DMS79 (cell line): ENCODE measurements at regions not wholly inside any gene's neighbourhood (a gene's known extent, or its start where the extent isn't known, plus 50 kb on each side); places are given as distances from the start of the nearest gene placed in this dataset.

Experiments used
- DNase-seq: peaks from one replicate; lab custom pipeline; 2025; lab: John Stamatoyannopoulos, UW

DNA sequence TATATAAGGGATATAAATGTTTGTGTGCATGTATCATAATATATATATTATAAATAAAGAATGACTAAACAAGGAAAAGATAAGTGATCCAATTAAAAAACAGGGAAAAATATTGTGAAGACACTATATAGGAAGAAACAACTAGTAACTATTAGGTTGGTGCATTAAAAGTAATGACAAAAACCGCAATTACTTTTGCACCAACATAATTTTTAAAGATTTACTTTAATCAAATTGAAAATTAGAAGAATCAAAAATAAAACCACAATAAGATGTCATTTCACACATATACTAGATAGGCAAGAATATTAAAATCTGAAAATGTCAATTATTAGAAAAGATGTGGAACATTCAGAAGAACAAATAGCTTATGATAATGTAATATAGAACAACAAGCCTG lies 595.9 kb downstream of the KCNJ3 start:
- DNase-seq = no peak

DNA sequence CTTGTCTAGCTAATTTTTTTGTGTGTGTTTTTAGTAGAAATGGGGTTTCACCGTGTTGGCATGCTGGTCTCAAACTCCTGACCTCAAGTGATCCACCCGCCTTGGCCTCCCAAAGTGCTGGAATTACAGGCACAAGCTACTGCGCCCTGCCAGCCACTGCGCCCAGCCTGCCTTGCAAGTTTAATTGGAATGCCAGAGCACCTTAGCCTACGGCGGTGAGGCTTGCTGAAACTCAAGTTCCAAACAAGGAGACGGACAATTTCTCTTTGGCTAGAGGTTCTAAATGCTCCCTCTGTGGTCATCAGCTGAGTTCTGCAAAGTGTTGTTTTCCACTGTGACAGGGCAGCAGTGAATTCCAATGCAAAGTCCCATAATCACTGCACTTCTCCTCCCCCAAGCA lies 583.4 kb downstream of the KCNJ3 start:
- no peak for DNase-seq

GRCh38 chr2:155273323-155273722 lies 574.8 kb downstream of the KCNJ3 start:
- DNase-seq = no peak

GRCh38 chr2:155266583-155266982 lies 568.1 kb downstream of the KCNJ3 start:
- DNase-seq = no peak

GRCh38 chr2:155266109-155266508 lies 567.6 kb downstream of the KCNJ3 start:
- no peak for DNase-seq

DNA sequence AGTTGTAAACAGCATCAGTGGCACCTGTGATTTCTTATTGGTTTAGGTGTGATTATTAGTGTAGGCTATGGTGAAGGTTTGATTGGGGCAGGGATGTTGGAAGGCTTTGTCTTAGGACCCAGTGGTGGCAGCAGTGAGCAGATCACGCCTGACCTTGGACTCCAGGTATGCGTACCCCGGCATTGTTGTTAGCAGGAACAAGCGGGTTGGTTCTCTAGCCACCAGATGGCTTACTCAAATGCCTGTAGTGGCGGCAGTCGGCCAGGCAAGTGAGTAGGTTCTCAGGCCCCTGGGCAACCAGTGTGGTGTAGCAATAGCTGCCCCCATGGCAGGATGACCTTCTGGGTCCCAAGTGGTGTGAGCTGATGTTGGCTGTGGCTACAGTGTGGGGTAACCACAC lies 558.3 kb downstream of the KCNJ3 start:
- DNase-seq = no peak

DNA sequence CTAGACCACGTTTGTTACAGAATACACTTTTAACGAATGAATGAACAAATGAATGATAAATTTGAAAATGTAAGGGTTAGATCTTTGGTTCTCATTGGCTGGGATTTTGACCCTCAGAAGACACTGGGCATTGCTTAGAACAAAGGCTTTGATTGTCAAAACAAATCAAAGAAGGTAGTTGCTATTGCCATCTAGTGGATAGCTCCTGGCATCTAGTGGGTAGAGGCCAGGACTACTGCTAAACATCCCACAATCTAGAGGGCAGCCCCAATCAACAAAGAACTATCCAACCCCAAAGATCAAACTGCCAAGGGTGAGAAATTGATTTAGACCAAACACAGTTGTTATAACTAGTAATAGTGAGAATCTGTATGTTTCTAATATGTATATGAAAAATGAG lies 552.3 kb downstream of the KCNJ3 start:
- DNase-seq = no peak

- no peak for DNase-seq
Measured at GRCh38 chr2:155240176-155240575, 541.7 kb downstream of the KCNJ3 start.

GRCh38 chr2:155235710-155236109 lies 537.2 kb downstream of the KCNJ3 start:
- DNase-seq = no peak

DNA sequence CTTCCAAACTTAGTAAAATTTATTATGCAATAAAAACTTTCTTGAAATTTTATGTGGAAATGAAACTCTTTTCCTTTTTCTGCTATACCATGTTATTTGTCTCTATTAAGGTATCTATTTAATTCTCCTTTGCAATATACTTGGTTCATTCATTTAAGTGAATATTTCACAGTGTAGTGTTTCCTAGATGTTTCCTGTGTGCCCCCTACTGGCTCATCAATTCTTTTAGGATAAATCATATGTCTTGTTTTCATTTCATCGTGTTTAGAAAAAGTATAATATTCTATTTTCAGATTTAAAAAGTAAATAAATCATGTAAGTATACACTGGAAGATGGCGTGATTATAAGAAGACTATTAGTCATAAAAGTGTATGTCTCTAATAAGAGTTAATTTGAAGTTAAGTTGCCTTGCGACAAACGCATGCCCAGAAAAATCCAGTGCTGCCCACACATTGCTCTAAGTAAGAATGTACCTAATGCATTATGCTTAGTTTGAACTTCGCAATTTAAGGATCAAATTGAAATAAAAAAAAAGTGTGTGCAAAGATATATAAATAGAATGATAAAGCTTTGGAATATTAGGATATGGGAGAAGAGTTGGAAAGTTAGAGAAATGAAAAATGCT lies 525.4 kb downstream of the KCNJ3 start:
- DNase-seq = no peak

- no peak for DNase-seq
Measured at GRCh38 chr2:155218945-155219344, 520.5 kb downstream of the KCNJ3 start.

- no peak for DNase-seq
Measured at GRCh38 chr2:155218292-155218924, 519.9 kb downstream of the KCNJ3 start.

DNA sequence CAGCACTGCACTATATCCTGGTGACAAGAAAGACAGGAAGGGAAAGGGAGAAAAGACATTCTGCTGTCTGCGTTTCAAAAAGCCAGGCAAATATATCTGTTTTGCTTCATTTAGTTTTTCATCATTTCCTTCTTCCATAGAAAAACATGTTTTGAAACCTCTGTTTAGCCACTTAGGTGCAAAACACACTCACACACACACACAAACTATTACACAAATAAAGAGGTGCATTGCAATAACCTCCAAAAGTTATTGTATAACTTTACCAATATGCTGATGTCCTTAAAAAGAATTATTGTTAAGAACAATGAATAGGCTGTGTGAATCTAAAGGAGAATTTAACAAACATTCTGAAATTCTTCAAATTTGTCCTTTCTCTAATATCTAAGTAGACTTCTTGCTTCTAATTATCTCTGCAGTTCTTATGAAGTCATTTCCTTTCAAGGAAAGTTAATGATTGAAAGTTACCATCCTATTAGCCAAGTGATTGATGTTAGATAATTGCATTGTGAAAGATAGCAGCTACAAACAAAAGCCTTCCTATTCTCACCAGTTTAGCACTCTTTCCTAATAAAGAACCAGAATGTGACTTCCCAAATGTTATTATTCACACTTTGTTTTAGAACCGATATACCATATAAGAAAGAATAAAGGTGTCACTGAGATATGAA lies 516.7 kb downstream of the KCNJ3 start:
- DNase-seq = no peak

DNA sequence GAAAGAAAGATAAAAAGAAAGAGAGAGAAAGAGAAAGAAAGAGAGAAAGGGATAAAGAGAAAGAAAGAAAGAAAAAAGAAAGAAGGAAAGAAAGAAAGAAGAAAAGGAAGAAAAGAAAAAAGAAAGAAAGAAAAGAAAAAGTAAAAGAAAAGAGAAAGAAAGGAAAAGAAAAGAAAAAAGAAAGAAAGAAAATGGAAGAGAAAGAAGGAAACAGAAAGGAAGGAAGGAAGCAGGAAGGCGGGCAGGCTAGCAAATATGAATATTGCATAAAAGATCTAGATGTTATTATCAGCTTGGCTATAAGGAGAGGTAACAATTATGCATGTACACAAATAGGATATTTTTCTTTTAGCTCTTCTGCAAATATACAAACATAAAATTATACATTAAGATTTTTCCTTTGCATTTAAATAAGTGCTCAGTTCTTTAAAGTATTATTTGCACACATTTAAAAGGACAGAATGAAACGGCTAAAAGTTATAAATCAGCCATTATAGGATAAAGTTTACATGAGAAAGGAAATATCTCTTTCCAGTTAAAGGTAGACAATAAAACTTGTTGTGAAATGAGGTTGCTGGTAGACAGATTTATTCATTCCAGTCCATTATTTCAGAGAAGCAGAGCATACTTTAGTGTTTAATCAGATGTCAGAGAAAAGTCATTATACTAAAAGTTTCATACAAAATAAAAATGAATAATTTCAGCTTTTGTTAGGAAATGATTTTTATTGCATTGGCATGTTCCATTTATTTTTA lies 511.4 kb downstream of the KCNJ3 start:
- DNase-seq = no peak

DNA sequence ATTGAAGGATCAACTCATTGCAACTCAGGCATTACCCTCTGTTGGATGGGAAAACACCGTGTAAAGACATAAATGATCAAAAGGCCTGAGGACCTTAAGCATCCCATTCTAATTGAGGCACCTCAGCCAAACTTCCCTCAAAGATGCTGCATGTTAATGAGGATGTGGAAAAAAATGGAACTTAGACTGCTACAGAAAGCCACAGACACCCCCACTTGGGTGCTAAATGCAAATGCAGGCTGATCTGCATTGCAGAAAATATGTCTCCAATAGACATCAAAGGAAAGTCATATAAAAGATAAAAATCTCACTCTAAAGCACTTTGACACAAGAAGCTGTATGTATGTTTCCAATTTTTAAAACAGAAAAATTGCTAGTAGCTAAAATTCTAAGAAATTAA lies 504.7 kb downstream of the KCNJ3 start:
- no peak for DNase-seq

DNA sequence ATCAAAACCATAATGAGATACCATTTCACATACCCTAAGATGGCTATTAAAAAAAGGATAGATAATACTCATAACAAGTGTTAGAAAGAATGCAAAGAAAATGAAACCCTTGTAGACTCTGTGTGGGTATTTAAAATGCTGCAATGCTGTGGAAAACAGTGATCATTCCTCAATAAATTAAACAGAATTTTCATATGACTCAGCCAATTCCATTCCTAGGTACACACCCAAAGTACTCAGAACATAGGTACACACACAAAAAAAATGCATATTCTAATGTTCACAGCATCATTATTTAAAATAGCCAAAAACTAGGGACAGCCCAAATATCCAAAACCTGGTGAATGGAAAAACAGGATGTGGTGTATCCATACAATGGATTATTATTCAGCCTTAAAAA lies 502.3 kb downstream of the KCNJ3 start:
- DNase-seq = no peak

DNA sequence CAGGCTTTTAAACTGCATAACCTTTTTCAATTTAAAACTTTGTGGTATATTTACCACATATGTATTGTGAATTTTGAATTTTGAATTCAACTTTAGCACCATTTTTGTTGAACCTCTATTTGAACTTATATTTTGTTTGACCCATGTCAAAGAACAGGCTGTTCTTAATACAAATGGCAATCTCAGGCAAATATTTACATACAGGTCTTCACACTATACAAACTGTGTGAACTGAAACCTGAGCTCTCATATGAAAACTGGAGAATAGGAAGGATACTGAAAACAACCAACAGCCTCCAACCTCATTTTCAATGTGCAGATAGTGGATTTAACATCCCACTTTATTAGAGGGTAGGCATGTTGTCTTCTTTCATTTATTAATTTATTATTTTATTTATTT lies 491.8 kb downstream of the KCNJ3 start:
- DNase-seq = no peak

- DNase-seq = no peak
Measured at GRCh38 chr2:155178921-155179320, 480.4 kb downstream of the KCNJ3 start.

DNA sequence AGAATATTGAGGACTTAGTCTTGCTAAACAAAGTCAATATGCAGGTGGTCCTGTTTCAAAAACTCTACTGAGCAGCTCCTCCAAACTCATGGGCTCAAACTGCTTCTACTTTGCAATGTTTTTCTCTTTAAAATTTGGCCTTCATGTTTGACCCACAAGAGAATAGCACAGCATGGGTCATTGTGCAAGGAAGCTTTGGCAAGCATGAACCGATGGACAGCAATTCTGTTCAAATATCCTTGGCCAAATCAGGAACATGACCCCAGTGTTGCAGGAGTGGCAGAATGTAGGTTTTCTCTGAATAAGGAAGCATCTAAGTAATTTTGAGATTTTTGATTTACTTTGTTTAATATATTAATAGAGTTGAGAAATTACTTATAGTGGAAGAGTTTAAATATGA lies 477.9 kb downstream of the KCNJ3 start:
- no peak for DNase-seq

DNA sequence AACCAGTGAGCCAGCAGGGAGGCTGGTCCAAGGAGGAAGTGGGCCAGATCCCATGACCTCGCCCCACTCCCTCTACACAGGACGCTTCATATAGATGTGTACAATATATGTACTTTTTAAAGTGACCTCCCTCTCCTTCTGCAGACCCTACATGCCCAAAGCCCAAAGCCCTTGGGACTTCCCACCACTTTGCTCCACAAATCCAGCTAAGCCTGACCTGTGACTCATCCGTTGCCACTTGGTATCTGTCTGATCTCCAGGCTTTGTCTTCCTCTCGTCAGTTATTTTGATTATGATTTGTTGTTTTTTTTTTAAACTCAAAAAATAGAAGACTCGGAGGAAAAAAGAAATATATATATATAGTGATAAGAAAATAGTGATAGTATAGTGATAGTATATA lies 470.8 kb downstream of the KCNJ3 start:
- no peak for DNase-seq

- no peak for DNase-seq
Measured at GRCh38 chr2:155162494-155162893, 464.0 kb downstream of the KCNJ3 start.

DNA sequence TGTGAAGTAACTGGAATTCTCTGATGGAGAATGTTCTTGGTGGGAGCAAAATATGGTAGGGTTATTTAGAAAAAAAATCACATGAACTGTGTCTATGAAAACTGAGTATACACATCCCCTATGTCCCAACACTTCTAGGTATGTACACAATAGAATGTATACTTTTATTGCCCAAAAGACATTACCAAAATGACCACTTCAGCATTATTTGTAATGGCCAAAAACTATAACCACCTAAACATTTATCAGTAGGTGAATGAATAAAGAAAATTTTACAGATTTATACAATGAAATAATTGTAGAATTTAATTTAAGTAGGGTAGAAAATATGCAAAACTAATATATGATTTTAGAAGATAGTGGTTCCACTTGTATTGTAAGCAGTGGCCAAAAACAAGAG lies 462.8 kb downstream of the KCNJ3 start:
- DNase-seq = no peak

DNA sequence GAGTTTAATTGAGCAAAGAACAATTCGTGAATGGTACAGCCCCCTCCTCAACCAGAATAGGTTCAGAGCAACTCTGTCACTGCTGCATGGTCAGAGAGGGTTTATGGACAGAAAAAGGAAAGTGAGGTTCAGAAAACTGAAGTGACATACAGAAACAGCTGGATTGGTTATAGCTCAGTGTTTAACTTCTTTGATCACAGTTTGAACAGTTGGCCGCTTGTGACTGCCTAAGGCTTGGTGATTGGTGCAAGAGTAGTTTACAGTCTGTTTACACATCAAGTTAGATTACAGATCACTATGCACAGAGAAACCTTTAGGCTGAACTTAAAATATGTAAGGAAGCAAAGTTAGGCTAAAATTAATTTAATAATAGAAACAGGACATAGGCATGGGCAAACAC lies 459.2 kb downstream of the KCNJ3 start:
- no peak for DNase-seq
